GOT3 (cell line): ENCODE measurements at regions not wholly inside any gene's neighbourhood (a gene's known extent, or its start where the extent isn't known, plus 50 kb on each side); places are given as distances from the start of the nearest gene placed in this dataset.
"Not testable (repeated sequence)": the region's sequence is repeated elsewhere in the genome, so short reads cannot be mapped to it uniquely, and the experiment has no call there.

Experiments used
- DNase-seq: peaks from one replicate; lab custom pipeline; 2025; ENCODE audit warnings: mixed read lengths; lab: John Stamatoyannopoulos, UW

GRCh38 chr1:120617493-120617892 lies 106.3 kb upstream of the NBPF26 start:
- not testable (repeated sequence) for DNase-seq

GRCh38 chr1:120619867-120620692 lies 103.7 kb upstream of the NBPF26 start:
- not testable (repeated sequence) for DNase-seq

GRCh38 chr1:120620693-120620969 lies 103.1 kb upstream of the NBPF26 start:
- not testable (repeated sequence) for DNase-seq

GRCh38 chr1:120621278-120621677 lies 102.5 kb upstream of the NBPF26 start:
- not testable (repeated sequence) for DNase-seq

DNA sequence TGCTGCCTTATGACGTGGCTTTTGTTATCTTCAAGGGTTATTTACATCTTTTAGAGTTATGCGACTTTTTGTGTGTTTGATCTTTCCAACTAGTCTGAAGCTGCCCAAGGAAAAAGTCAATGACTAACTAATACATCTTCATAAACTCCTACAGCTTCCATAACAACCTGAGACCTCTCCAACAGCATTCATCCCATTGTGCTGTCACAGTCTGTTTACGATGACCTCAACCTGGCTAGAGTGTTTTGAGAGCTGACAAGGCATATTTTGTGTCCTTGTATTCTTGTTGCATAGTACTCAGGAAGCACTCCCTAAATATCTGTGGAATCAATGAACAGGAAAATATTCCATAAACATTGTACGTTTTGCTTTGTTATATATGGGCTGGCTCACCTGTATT lies 100.2 kb upstream of the NBPF26 start:
- not testable (repeated sequence) for DNase-seq

DNA sequence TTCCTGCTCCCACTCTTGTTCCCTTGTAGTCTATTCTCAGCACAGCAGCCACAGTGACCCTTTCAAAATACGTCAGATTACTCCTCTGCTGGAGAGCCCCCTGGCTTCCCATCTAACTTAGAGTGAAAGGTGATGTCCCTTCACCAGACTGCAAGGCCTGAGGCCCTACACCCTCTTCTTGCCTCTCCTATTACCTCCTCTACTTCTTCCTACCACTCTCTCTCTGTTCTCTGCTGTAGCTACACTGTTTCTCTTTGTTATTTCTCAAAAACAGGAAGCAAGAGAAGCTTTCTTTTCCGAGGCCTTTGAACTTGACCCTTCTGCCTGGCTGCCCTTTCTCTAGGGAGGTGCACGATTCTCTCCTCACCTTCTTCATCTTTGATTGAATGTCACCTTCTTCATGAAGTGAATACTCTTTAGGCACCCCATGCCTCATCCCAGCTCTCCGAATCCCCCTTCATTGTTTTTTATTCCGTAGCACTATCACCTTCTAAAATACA lies 99.1 kb upstream of the NBPF26 start:
- DNase-seq = not testable (repeated sequence)

DNA sequence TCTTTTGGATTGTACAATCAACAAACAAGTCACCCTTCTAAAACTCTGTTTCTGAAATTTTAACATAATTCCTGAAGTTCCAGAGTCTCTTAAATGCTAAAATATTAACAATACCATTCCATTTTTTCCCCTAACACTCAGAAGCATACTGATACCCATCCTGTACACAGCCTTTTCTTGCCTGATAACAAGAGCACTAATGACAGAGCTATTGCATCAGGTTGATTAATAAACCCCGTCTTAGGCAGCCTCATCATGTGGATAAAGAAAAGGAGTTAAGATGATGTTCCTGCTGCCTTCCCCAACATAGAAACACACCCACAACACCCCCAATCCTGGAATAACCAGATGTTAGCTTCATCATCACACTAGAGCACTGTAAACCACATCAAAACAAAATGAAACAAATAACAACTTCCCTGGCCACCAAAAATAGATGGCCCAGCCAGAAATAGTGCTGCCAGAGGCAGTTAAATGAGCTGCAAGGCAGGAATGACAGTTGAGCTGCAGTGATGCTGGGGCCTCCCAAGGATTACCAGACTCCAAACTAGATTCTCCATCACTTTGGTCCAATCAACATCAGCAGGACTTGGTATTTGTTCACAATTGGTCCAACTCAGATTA lies 93.8 kb upstream of the NBPF26 start:
- not testable (repeated sequence) for DNase-seq

GRCh38 chr1:120634816-120635806 lies 88.6 kb upstream of the NBPF26 start:
- DNase-seq = not testable (repeated sequence)

GRCh38 chr1:120640261-120641013 lies 83.3 kb upstream of the NBPF26 start:
- DNase-seq = not testable (repeated sequence)

DNA sequence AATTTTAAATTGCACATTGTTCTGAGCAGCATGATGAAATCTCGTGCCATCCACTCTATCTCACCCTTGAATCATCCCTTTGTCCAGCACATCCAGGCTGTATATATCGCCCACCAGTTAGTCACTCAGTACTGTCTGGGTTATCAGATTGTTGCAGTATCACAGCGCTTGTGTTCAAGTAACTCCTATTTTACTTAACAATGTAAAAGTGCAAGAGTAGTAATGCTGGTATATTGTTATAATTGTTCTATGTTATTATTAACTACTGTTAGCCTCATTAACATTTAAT lies 82.8 kb upstream of the NBPF26 start:
- DNase-seq = not testable (repeated sequence)

GRCh38 chr1:120647182-120647581 lies 76.6 kb upstream of the NBPF26 start:
- not testable (repeated sequence) for DNase-seq

DNA sequence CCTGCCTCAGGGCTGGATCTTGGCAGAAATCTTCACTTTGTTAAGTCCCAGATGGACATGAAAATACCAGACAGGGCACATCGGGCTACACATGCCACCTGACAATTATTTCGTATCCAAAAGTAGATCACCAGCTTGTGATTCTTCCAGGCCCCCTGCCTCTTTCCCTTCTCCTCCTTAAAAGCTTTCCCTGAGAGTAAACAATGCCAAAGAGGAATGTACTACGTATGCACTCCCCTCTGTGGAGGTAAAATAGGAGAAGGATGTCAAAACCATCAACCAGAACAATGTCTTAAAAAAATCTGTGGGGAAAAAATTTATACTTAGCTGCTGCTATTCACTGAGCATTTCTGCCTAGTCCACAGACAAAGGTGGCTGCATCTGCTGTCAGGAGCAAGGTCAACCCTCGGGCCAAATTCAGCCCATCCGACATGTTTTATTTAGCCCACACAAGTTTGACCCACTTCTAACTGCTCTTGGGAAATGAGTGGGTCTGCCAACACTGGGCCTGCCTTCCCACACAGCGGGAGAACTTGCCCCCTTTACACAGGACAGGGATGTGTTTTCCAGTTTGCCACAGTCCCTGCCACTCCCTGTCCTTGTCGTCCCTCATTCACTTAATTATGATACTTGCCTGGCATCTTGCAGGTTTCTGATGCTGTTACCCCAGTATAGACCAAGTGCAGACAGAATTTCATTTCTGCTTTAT lies 74.7 kb upstream of the NBPF26 start:
- DNase-seq = not testable (repeated sequence)

DNA sequence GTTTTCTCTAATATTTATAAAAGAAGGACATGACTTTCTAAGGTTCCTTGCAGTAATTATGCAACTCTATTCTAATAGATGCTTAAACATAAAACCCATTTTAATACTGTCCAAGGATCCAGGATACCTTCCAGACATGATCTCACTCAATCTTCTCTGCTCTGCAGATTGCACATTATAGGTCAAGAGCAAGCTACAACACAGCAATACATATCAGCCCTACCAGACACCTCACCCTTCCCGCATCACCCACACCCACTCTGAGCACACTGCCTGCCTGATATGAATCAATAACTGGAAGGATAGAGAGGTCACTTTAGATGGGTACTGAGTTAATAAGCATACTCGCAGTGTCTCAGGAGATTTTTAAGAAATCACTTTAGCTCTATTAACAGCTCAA lies 74.0 kb upstream of the NBPF26 start:
- not testable (repeated sequence) for DNase-seq

DNA sequence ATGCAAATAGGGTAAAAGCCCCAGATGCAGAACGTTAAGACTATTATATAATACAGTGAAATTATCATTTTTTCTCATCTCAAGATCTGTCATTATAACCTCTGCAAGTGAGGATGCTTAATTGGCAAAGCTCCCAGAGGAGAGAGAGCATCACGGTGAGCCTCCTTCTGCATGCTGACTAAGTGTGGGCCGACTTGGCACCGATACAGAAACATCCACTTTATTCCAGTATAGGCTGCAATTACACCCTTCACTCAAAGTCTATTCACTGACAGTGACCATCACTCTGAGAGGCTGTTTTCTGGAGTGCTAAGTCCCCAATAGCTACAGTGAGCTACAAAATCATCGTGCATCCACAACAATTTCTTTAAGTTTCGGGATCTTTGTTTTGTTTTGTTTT lies 69.6 kb upstream of the NBPF26 start:
- not testable (repeated sequence) for DNase-seq

DNA sequence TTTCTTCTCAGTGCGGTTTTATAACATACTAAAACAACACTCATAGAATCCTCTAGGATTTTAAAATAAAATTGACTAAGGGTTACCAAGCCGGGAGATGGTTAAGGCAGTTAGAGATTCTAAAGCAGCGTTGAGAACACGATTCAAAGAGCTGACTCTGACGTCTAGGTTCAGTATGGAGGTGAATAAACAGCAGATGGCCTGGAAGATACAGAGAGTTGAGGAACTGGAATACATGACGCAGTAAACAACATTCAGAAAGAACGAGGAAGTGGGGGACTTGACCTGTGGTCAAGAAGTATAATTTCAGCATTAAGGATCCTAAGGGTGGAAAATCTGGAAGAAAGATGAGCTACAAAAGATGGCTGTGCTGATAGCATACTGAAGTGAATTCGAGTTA lies 68.4 kb upstream of the NBPF26 start:
- not testable (repeated sequence) for DNase-seq

DNA sequence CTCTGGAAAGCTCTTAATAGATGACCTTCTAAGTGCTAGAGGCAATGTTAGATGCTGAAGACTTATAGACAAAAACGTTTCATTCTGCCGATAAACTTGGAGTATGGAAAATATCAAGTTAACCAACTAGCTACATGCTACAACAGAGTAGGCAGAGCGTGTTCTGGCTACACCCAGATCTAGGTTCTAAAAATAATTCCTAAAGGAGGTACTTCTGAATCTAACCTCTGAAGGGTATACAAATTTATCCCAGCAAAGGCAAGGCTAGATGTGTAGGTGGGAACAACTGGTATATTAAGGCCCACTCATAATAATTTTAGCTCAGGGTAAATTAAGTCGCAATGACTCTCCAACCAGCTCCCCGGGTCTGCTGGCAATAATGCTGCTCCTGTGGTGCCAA lies 67.6 kb upstream of the NBPF26 start:
- DNase-seq = not testable (repeated sequence)

- not testable (repeated sequence) for DNase-seq
These were observed 65.9 kb upstream of the NBPF26 start for GRCh38 chr1:120657804-120658203.

DNA sequence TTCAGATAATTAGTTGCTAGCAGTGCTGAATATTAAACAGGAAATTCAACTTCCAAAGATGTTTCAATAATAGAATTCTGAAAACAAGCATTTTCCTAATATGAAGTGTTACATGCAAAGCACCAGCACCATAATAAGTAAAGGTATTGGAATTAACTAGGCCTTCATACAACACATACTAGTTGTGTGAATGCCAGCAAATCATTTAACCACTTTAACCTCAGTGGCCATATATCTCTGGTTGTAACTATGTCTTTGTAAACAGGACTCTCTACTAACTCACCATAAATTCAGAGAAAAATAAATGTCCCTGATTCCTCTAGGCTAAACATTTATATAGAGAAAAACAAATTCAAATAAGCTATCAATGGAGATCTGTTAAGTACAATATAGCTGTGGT lies 65.1 kb upstream of the NBPF26 start:
- not testable (repeated sequence) for DNase-seq

- not testable (repeated sequence) for DNase-seq
These were observed 64.6 kb upstream of the NBPF26 start for GRCh38 chr1:120659133-120659532.

DNA sequence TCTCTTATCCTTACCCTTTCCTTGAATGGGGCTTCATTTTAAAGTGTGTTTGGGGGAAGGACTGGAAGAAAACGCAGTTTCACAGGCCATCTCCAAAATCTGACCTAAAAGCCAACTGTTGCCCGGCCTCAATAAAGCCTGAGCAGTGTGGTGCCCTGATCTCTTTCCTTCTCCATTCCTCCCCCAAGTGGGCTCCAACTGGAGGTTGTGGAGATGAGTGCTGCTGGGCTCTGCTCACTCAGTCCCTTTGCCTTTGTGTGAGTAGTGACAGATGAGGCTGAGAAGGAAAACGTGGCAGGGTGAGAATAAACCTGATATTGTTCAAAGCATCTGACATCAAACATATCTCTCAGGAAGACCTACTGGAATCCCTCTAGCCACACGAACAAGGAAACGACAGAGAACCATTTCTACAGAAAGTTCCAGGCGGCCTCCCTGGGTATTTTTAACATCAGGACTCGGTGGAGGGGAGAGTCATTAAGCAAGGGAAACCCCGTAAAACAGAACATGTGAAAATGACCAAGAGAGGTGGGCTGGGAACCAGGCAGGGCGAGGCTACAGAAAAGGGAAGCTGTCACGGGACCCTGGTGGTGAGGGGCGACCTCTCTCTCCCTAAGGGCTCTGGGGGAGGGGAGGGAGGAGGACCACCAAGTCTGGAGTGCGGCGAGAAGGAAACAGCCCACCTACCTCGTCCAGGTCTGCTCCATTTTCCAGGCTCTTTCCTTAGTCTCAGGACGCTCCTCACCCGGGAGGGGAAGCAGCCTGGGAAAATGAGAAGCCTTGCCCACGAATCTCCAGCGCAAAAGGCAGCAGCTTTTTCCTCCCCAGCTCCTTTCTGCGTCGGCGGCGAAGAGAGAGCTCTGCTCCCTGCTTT lies 59.1 kb upstream of the NBPF26 start:
- not testable (repeated sequence) for DNase-seq
